GM21825 (cell line): ENCODE measurements at regions not wholly inside any gene's neighbourhood (a gene's known extent, or its start where the extent isn't known, plus 50 kb on each side); places are given as distances from the start of the nearest gene placed in this dataset.

ENCODE experiments used
- ATAC-seq: cut with Tn5 transposase; IDR thresholded peaks from one replicate; pipeline ENCODE4 v1.9.1; 2021; ENCODE audit warnings: mild to moderate bottlenecking, moderate library complexity; ENCODE audit not compliant: unreplicated experiment

- ATAC-seq = no peak
These were observed 356.7 kb downstream of the ETNK1 start for GRCh38 chr12:22981711-22982110.

DNA sequence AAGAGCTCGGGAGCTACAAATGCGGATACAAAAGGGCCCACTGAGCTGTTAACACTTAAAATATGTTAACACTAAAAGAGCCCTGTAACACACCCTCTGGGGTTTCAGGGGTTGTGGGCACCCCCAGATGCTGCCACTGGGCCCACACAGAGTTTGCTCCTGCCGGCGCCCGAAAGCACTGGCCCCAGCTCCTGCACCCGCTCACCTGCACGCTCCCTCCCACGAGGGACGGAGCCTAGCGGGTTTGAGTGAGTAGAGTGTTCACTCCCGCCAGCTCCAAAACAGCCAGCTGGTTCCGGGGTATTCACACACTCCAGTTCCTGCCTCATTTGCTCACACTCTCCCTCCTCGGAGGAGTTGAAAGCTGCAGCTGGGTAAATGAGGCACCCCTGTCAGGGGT lies 357.7 kb downstream of the ETNK1 start:
- ATAC-seq = no peak

DNA sequence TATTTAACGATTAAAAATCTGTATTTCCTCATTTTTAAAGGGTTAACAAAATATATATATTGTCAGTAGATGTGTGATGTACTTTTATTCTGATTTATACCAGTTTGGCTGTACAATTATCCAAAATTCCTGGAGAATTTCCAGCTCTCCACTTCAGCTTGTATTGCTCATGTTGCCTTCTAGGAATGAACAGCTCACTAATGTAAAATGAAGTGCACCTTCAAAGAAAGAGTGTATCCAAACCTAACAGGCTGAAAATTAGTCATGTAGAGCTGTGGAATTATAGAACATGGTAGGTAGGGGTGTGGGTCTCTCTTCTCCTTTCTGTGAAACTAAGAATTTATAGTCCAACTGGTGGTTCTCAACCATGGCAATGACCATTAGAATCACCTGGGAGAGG lies 362.0 kb downstream of the ETNK1 start:
- ATAC-seq = no peak

- no peak for ATAC-seq
These were observed 365.5 kb downstream of the ETNK1 start for GRCh38 chr12:22990501-22990900.

- ATAC-seq = no peak
These were observed 366.4 kb downstream of the ETNK1 start for GRCh38 chr12:22991250-22991844.

GRCh38 chr12:22993609-22994315 lies 368.8 kb downstream of the ETNK1 start:
- no peak for ATAC-seq

GRCh38 chr12:22994316-22994675 lies 369.3 kb downstream of the ETNK1 start:
- no peak for ATAC-seq

GRCh38 chr12:23001487-23001886 lies 376.5 kb downstream of the ETNK1 start:
- ATAC-seq = no peak

DNA sequence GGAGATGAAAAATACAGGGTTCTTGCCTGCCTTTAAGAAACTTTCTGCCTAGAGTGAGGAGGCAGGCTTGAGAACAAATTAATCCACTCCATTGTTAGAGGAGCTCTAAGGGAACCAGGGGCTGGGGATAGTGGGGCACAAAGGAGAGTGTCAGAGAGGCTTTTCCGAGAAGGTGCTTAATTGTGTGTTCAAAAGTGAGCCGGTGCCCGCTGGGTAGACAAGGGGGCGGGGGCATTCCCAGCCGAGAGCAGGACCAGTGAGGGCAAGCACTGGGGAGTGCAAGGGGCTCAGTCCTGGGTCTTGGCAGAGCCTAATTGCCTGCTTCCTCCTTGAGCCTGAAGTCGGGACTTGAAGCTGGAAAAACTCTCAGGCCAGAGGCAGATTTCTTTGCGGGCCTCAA lies 377.4 kb downstream of the ETNK1 start:
- no peak for ATAC-seq

DNA sequence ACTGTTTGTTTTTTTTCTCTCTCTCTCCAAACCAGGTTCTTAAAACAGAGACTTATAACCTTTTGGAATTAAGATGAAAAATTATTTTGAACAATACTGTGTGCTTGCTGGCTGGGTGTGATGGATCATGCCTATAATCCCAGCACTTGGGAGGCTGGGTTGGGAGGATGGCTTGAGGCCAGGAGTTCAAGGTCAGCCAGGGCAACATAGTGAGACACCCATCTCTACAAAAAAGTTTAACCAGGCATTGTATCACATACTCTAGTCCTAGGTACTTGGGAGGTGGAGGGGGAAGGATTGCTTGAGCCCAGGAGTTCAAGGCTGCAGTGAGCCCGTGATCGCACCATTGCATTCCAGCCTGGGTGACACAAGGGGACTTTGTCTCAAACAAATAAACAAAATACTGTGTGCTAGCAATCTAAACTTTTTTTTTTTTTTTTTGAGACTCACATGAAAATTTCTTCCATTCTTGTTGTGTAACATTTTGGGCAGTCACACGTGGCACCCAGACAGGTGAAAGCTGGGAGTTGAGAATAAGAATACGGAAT lies 379.6 kb downstream of the ETNK1 start:
- ATAC-seq = no peak

DNA sequence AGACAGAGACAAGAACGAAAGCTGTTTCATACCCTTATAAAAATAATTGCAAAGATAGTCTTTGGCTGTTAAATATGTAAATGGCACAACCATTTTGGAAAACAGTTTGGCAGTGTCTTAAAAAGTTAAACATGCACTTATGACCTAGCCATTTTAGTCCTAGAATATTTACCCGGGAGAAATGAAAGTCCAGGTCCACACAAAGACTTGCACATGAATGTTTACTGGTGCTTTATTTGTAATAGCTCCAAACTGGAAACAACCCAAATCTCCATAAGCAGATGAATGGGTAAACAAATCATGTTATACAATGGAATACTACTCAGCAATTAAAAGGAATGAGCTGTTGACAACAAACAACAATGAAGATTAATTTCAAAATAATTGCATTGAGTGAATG lies 380.4 kb downstream of the ETNK1 start:
- ATAC-seq = no peak

DNA sequence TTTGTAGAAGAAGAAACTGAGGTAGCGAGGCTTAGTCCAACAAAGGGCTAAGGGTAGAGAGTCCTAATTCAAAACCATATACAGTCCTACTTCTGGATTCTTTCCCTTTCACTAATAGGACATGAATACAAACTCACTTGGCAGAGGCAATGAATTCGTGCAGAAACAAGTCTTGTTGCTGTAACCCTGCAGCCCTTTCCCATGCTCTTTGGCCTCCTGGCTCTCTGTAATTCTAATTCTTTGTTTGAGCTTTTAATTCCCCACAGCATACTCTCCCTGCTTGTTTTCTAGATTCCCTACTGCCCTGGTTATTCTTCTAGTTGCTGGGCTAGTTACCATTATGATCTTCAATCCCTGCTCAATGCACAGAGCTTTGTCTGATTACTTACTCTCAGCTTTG lies 381.4 kb downstream of the ETNK1 start:
- ATAC-seq = no peak

GRCh38 chr12:23008623-23009022 lies 383.7 kb downstream of the ETNK1 start:
- ATAC-seq = no peak

DNA sequence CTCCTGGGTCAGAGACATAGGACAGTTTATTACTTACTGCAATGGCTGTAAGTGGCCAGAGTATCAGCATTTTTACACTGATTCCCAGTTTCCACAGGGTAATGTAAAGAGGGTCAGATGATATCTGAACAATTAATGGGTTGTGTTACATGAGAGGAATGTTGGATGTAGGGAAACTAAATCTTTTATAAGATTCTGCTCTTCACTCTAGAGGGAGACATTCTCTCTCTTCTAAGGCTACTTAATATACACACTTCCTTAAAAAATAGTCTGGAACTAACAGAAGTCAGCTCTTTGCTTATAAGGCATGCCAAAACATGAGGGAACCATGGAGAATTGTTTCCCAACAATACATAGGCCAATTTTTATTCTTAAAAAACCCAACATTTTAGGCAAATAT lies 389.8 kb downstream of the ETNK1 start:
- ATAC-seq = no peak

DNA sequence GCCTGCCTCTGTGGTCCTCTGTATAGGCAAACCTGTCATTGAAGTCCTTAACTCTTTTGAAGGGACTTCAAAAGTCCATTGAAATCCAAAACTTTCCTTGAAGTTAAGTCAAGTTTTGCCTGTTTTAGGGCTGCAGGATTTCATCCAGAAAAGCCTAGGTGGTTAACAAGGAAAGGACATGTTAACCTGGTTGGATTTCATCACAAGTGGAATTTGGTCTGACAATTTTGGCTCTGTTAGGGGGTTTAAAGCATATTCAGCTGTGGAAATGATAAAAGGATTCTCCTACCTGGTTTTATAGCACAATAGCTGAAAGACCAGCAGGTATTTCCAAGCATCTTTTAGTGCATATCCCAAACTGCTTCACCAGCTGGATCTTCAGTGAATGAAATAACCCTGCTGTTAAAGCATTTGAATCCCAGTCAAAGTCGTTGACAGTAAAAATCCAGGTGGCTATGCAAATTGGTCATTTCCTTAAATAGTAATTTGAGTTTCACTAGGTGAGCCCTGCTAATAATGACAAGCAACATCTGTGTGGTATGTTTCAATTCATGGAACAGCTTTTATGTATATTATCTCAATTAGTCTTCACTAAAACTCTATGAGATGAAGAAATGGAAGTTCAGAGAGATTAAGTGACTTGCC lies 400.5 kb downstream of the ETNK1 start:
- no peak for ATAC-seq

DNA sequence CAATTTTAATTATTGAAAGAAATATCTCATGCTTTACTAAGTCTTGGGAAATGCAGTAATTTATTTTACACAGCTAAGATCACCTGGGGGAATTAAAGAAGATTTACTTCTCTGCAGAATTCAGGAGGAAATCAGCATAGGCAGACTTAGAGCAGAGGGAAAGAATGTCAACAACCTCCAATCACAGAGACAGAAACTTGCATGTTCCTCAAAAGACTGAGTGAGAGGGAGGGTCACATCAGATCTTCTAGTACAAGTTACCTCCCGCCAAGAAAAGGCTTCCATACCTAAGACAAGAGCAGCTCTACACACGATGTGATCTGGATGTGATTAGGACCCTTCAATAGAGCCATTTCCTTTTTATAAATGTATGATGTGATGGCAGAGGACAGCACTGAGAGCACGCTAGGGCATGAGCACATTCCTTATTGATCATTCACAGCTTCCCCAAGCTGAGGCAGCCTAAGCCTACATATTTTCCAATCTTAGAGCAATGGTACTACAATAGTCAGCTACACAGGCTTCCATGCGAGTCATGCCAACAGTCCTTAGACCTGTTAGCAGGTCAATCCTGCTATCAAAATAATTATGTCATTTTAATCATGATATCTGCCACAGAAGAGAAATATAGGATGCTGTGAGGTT lies 403.3 kb downstream of the ETNK1 start:
- ATAC-seq = no peak

GRCh38 chr12:23029185-23029584 lies 404.2 kb downstream of the ETNK1 start:
- no peak for ATAC-seq

- no peak for ATAC-seq
These were observed 414.9 kb downstream of the ETNK1 start for GRCh38 chr12:23039834-23040233.

GRCh38 chr12:23041774-23042173 lies 416.8 kb downstream of the ETNK1 start:
- no peak for ATAC-seq

DNA sequence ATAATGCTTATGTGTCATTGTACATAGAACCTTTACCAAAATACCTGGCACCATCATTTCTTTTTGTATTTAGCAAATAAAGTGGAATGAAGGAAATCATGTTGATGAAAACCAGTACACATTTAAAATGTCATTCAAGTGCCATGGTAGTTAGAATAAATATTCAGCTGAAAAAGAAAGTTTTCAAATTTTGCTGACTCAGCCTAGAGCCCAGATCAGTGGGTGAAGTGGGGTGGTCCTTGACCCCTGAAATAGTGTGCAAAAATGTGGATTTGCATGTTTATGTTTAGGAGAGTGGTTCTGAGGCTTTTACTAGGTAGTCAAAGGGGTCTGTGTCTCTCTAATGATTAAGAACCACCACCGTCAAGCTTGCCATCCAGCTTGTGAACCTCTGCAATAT lies 418.7 kb downstream of the ETNK1 start:
- ATAC-seq = no peak

- no peak for ATAC-seq
These were observed 424.2 kb downstream of the ETNK1 start for GRCh38 chr12:23049180-23049579.

DNA sequence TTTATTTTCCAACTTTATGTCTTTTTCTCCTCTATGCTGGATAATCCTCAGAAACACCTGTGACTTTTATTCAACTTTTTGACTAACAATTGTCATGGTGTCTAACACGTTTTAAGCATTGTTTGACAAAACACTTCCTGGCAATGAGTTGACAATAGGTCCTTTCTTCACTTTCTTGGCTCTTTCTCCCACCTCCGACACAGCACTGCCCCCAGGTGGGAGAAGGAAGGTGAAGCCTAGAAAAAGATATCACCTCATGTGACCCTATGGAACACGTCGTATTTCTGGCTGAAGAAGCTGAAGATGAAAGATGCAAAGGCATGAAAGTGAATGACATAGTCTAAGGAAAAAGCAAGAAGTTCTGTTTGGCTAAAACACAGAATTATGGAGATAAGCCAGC lies 430.0 kb downstream of the ETNK1 start:
- no peak for ATAC-seq
